Cardiac muscle cell (in vitro differentiated cells and primary cell): ENCODE measurements at regions not wholly inside any gene's neighbourhood (a gene's known extent, or its start where the extent isn't known, plus 50 kb on each side); places are given as distances from the start of the nearest gene placed in this dataset.

Source experiments
- DNase-seq, 2 donors: peaks; one replicate each; pipeline versions ENCODE4 v3.0.0 to v3.0.0-alpha.2; 2010 to 2017; ENCODE audit warnings: low read depth in 1 of 2, low spot score in 1 of 2
- H3K27ac ChIP-seq: fragments of 200-600 bp; sonication (generic); 2 replicates; pipeline ENCODE4 v1.5.1; 2016
- H3K27me3 ChIP-seq: fragments of 200-600 bp; sonication (generic); 2 replicates; pipeline ENCODE4 v1.6.0; 2016; ENCODE audit warnings: control low read depth
- H3K36me3 ChIP-seq: fragments of 200-600 bp; sonication (generic); 2 replicates; pipeline ENCODE4 v1.5.1; 2016; ENCODE audit warnings: control low read depth
- H3K4me1 ChIP-seq: fragments of 200-600 bp; sonication (generic); 2 replicates; pipeline ENCODE4 v1.8.1; 2017; ENCODE audit warnings: low read depth, mild to moderate bottlenecking, mixed run types
- H3K4me3 ChIP-seq: fragments of 200-600 bp; sonication (generic); 2 replicates; pipeline ENCODE4 v1.5.1; 2016; ENCODE audit warnings: mild to moderate bottlenecking
- H3K9me3 ChIP-seq: fragments of 200-600 bp; sonication (generic); 2 replicates; pipeline ENCODE4 v1.5.1; 2017; ENCODE audit warnings: low read depth, mild to moderate bottlenecking, control low read depth
- CTCF ChIP-seq: IDR thresholded peaks from 2 replicates; pipeline ENCODE4 v1.5.1; 2012; ENCODE audit warnings: low read depth, mild to moderate bottlenecking, low read length

DNA sequence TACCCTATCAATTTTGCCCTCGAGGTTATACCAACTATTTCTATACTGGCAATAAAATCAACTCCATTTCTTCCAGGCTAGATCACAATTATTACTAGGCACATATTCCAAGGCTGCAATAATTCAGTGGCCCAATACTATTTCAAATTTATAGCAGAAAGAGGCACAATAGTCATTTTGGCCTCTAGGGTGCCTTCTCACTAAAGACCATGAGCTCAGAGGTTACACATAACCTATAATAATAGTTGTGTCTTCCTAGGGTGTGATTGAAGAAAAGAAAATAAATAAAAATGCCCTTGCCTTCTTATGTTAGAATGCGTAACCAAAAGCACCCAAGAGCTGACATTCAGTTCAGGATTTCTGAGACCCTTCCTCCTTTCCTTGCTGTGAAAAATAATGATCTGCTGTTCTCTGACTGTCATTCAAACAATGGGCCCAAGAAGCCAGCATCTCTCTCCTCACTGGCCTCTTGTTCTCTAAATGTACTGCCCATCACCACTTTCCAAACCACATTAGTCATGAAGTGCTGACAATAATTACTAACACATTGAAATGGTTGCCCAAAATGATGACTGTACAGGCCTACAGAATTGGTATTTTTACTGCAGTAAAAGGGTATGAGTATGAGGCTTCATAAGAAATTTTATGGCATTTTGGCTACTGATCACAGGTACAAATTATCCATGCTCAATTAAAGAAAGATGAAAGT lies 244.8 kb downstream of the LRRN1 start:
- no peaks in the 10 kb centered on the region for H3K9me3 ChIP-seq
- H3K27me3 ChIP-seq = no peaks in the 10 kb centered on the region
- H3K4me3 ChIP-seq = no peak overlapping the region
- no peaks in the 10 kb centered on the region for H3K36me3 ChIP-seq
- TF ChIP-seq CTCF = no peak
- H3K27ac ChIP-seq = no peak overlapping the region
- no peaks in the 10 kb centered on the region for H3K4me1 ChIP-seq
- no peak for DNase-seq

DNA sequence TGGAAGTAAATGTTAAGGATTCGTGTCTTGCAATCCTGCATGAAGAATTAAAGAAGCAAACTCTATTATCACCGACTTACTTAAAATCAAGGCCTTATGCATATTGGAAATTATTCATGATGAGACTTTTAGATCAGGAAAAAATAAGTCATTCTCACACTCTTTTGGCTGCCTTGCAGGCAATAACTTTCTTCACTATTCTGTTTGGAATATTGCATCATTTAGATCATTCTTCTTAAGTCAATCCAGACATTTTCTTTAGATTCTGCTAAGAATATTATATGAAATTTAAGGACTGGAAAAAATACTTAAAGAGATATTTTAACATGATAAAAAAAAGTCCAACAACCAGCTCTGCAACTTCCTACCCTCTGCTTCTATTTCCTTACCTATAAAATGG lies 245.4 kb downstream of the LRRN1 start:
- no peaks in the 10 kb centered on the region for H3K9me3 ChIP-seq
- H3K4me1 ChIP-seq = no peaks in the 10 kb centered on the region
- no peak overlapping the region for H3K27ac ChIP-seq
- H3K4me3 ChIP-seq = no peak overlapping the region
- no peaks in the 10 kb centered on the region for H3K36me3 ChIP-seq
- H3K27me3 ChIP-seq = no peaks in the 10 kb centered on the region
- DNase-seq = no peak
- no peak for TF ChIP-seq CTCF

GRCh38 chr3:4045756-4046155 lies 246.5 kb downstream of the LRRN1 start:
- H3K36me3 ChIP-seq = no peaks in the 10 kb centered on the region
- DNase-seq = no peak
- H3K27ac ChIP-seq = no peak overlapping the region
- TF ChIP-seq CTCF = no peak
- no peak overlapping the region for H3K4me3 ChIP-seq
- no peaks in the 10 kb centered on the region for H3K4me1 ChIP-seq
- H3K9me3 ChIP-seq = no peaks in the 10 kb centered on the region
- H3K27me3 ChIP-seq = no peaks in the 10 kb centered on the region

- H3K4me1 ChIP-seq = no peaks in the 10 kb centered on the region
- no peak overlapping the region for H3K4me3 ChIP-seq
- H3K9me3 ChIP-seq = no peaks in the 10 kb centered on the region
- H3K27ac ChIP-seq = no peak overlapping the region
- H3K36me3 ChIP-seq = no peaks in the 10 kb centered on the region
- DNase-seq = no peak
- no peak for TF ChIP-seq CTCF
- H3K27me3 ChIP-seq = no peaks in the 10 kb centered on the region
Measured at GRCh38 chr3:4047366-4047765, 248.1 kb downstream of the LRRN1 start.

- TF ChIP-seq CTCF = no peak
- no peak for DNase-seq
- Histone ChIP-seq H3K4me1 (no peaks in the 10 kb centered on the region), H3K36me3 (no peaks in the 10 kb centered on the region), H3K27ac (no peak overlapping the region), H3K27me3 (no peaks in the 10 kb centered on the region), H3K9me3 (no peaks in the 10 kb centered on the region), H3K4me3 (no peak overlapping the region)
Measured at GRCh38 chr3:4052706-4053105, 250.5 kb upstream of the SETMAR start.

DNA sequence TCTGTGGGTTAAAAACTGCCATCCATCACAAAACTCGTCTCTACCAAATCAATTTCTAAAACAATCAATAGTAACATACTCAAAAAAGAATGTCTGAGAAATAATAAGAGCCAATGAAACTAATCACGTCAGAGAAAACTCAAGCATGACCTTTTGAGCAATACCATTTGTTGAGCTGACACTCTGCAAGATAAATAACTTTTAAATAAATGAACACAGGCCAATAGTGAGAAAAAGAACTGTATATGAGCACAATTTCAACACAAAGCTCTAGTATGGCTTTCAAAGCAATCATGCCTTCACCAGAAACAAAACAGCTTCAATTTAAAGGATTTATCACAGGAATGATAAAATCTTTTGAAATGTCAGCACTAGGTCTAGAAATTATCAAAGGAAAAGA lies 249.2 kb upstream of the SETMAR start:
- no peak overlapping the region for H3K4me3 ChIP-seq
- no peak overlapping the region for H3K27ac ChIP-seq
- H3K27me3 ChIP-seq = no peaks in the 10 kb centered on the region
- H3K4me1 ChIP-seq = no peaks in the 10 kb centered on the region
- no peaks in the 10 kb centered on the region for H3K36me3 ChIP-seq
- no peaks in the 10 kb centered on the region for H3K9me3 ChIP-seq
- DNase-seq = no peak
- no peak for TF ChIP-seq CTCF
